ENCODE measurements at regions not wholly inside any gene's neighbourhood (a gene's known extent, or its start where the extent isn't known, plus 50 kb on each side); places are given as distances from the start of the nearest gene placed in this dataset.
"Not testable (repeated sequence)": the region's sequence is repeated elsewhere in the genome, so short reads cannot be mapped to it uniquely, and the experiment has no call there.

- not testable (repeated sequence) for DNase-seq
Measured at GRCh38 chr4:183044924-183045640, 54.0 kb upstream of the WWC2 start.

- DNase-seq, result no peak
Measured at GRCh38 chr4:183038436-183038835, 60.6 kb upstream of the WWC2 start.

GRCh38 chr4:183035726-183036415 is 63.2 kb upstream of the WWC2 start:
- DNase-seq, result no peak

GRCh38 chr4:183035256-183035655 is 63.8 kb upstream of the WWC2 start:
- DNase-seq, result no peak

GRCh38 chr4:183030823-183031222 is 68.2 kb upstream of the WWC2 start:
- DNase-seq, result no peak

- no peak for DNase-seq
Measured at GRCh38 chr4:183030309-183030708, 68.7 kb upstream of the WWC2 start.

GRCh38 chr4:183029365-183029764 is 69.7 kb upstream of the WWC2 start:
- DNase-seq, result no peak

- DNase-seq, result no peak
Measured at GRCh38 chr4:183026701-183027100, 72.4 kb upstream of the WWC2 start.

GRCh38 chr4:183022617-183023016 is 76.4 kb upstream of the WWC2 start:
- DNase-seq, result no peak

GRCh38 chr4:183017962-183018361 is 81.1 kb upstream of the WWC2 start:
- no peak for DNase-seq

- no peak for DNase-seq
Measured at GRCh38 chr4:183014361-183015084, 84.5 kb upstream of the WWC2 start.

- DNase-seq, result no peak
Measured at GRCh38 chr4:183013730-183014002, 85.4 kb upstream of the WWC2 start.

- DNase-seq, result no peak
Measured at GRCh38 chr4:183012879-183013729, 86.0 kb upstream of the WWC2 start.

- peak; percentile 4 for DNase-seq
Measured at GRCh38 chr4:183011213-183011907, 87.7 kb upstream of the WWC2 start.

GRCh38 chr4:183008492-183008891 is 90.6 kb upstream of the WWC2 start:
- DNase-seq, result no peak

- DNase-seq, result not testable (repeated sequence)
Measured at GRCh38 chr4:183004370-183004769, 87.2 kb upstream of the DCTD start.

GRCh38 chr4:182994171-182994570 is 77.0 kb upstream of the DCTD start:
- no peak for DNase-seq

- peak; percentile 78 for DNase-seq
Measured at GRCh38 chr4:182978152-182978827, 61.1 kb upstream of the DCTD start.

GRCh38 chr4:182975806-182976205 is 58.6 kb upstream of the DCTD start:
- DNase-seq, result peak; percentile 86

- no peak for DNase-seq
Measured at GRCh38 chr4:182973941-182974340, 56.8 kb upstream of the DCTD start.

GRCh38 chr4:182973511-182973911 is 56.3 kb upstream of the DCTD start:
- peak; percentile 10 for DNase-seq

- DNase-seq, result no peak
Measured at GRCh38 chr4:182971702-182972101, 54.5 kb upstream of the DCTD start.

Measured in fibroblast of skin of abdomen (primary cell).